Lung microvascular endothelial cell (primary cell): ENCODE measurements at regions not wholly inside any gene's neighbourhood (a gene's known extent, or its start where the extent isn't known, plus 50 kb on each side); places are given as distances from the start of the nearest gene placed in this dataset.
"Not testable (repeated sequence)": the region's sequence is repeated elsewhere in the genome, so short reads cannot be mapped to it uniquely, and the experiment has no call there.

Experiments used
- DNase-seq, 2 donors: peaks; one replicate each; pipeline versions ENCODE4 v3.0.0 to v3.0.0-alpha.2; 2010; ENCODE audit warnings: low read depth in 2 of 2

- DNase-seq, result no peak
Observed at GRCh38 chr5:118193194-118193905, 795.0 kb downstream of the DTWD2 start.

- no peak for DNase-seq
Observed at GRCh38 chr5:118185018-118185417, 803.3 kb downstream of the DTWD2 start.

GRCh38 chr5:118176146-118176545, 812.2 kb downstream of the DTWD2 start:
- no peak for DNase-seq

GRCh38 chr5:118174671-118175070, 813.7 kb downstream of the DTWD2 start:
- DNase-seq, result no peak

GRCh38 chr5:118173340-118173739, 815.0 kb downstream of the DTWD2 start:
- DNase-seq, result no peak

GRCh38 chr5:118165619-118166018, 822.7 kb downstream of the DTWD2 start:
- DNase-seq, result no peak

GRCh38 chr5:118156181-118156580, 832.2 kb downstream of the DTWD2 start:
- no peak for DNase-seq

GRCh38 chr5:118146824-118147223, 841.5 kb downstream of the DTWD2 start:
- DNase-seq, result no peak

- no peak for DNase-seq
Observed at GRCh38 chr5:118144540-118144939, 843.8 kb downstream of the DTWD2 start.

- no peak for DNase-seq
Observed at GRCh38 chr5:118139361-118139760, 849.0 kb downstream of the DTWD2 start.

- no peak for DNase-seq
Observed at GRCh38 chr5:118126159-118126558, 862.2 kb downstream of the DTWD2 start.

GRCh38 chr5:118125687-118126086, 862.7 kb downstream of the DTWD2 start:
- DNase-seq, result no peak

GRCh38 chr5:118121258-118121657, 867.1 kb downstream of the DTWD2 start:
- DNase-seq, result no peak

GRCh38 chr5:118115791-118116190, 872.6 kb downstream of the DTWD2 start:
- DNase-seq, result no peak

- no peak for DNase-seq
Observed at GRCh38 chr5:118111956-118112355, 876.4 kb downstream of the DTWD2 start.

- DNase-seq, result not testable (repeated sequence)
Observed at GRCh38 chr5:118107246-118107645, 881.1 kb downstream of the DTWD2 start.

- DNase-seq, result no peak
Observed at GRCh38 chr5:118098716-118099115, 889.6 kb downstream of the DTWD2 start.

- no peak for DNase-seq
Observed at GRCh38 chr5:118095115-118095514, 893.2 kb downstream of the DTWD2 start.

GRCh38 chr5:118088448-118088847, 899.9 kb downstream of the DTWD2 start:
- DNase-seq, result no peak

- DNase-seq, result no peak
Observed at GRCh38 chr5:118076490-118076889, 911.9 kb downstream of the DTWD2 start.

- no peak for DNase-seq
Observed at GRCh38 chr5:118070041-118070440, 918.3 kb downstream of the DTWD2 start.

GRCh38 chr5:118069452-118069851, 918.9 kb downstream of the DTWD2 start:
- no peak for DNase-seq

- DNase-seq, result no peak
Observed at GRCh38 chr5:118068886-118069285, 919.5 kb downstream of the DTWD2 start.

GRCh38 chr5:118063836-118064235, 924.5 kb downstream of the DTWD2 start:
- not testable (repeated sequence) for DNase-seq
